ENCODE measurements at regions not wholly inside any gene's neighbourhood (a gene's known extent, or its start where the extent isn't known, plus 50 kb on each side); places are given as distances from the start of the nearest gene placed in this dataset.

GRCh38 chr1:61536174-61537108 is 188.5 kb downstream of the TM2D1 start:
- Histone ChIP-seq H3K4me2 (ENCODE audit: low read depth, low read length) (no peak overlapping the region), H4K91ac (ENCODE audit: insufficient read depth, low read depth, low read length) (no peak overlapping the region), H2BK120ac (ENCODE audit: low read depth, low read length) (no peak overlapping the region), H2AFZ (replicated peaks; ENCODE audit: low read length, poor library complexity) (no peak overlapping the region), H3K56ac (ENCODE audit: extremely low read depth, insufficient read depth, low read length) (no peak overlapping the region), H3K18ac (ENCODE audit: low read depth, low read length) (no peak overlapping the region), H3K79me1 (ENCODE audit: low read depth in 1 of 2, low read length in 2 of 2) (no peaks in the 10 kb centered on the region), H4K5ac (ENCODE audit: low read depth, low read length) (no peak overlapping the region), H3K27me3 (ENCODE audit: control insufficient read depth, insufficient read depth, low read length) (no peaks in the 10 kb centered on the region), H3K4me1 (ENCODE audit: control insufficient read depth, insufficient read depth, low read length) (no peaks in the 10 kb centered on the region), H2AK9ac (replicated peaks; ENCODE audit: low read depth, low read length, poor library complexity) (no peak overlapping the region), H3K9me3 (ENCODE audit: control insufficient read depth, insufficient read depth, low read length) (no peaks in the 10 kb centered on the region), H3K27ac (ENCODE audit: insufficient read depth, low read length) (no peak overlapping the region), H3K23ac (ENCODE audit: low read depth, low read length) (no peak overlapping the region), H4K20me1 (ENCODE audit: insufficient read depth, low read length) (no peaks in the 10 kb centered on the region), H2BK5ac (ENCODE audit: low read depth, low read length, poor library complexity, severe bottlenecking) (no peak overlapping the region), H2BK20ac (ENCODE audit: low read depth, low read length) (no peak overlapping the region), H4K8ac (ENCODE audit: low read depth in 2 of 2, low read length in 2 of 2) (no peak overlapping the region), H3K4me3 (ENCODE audit: insufficient read depth, low read depth, low read length) (no peak overlapping the region), H3K4ac (ENCODE audit: low read depth, low read length) (no peak overlapping the region), H3K36me3 (ENCODE audit: control insufficient read depth, insufficient read depth, low read length) (no peaks in the 10 kb centered on the region), H3K9ac (ENCODE audit: low read depth, low read length) (no peak overlapping the region), H3K14ac (replicated peaks; ENCODE audit: low read depth, low read length) (no peak overlapping the region), H2BK15ac (ENCODE audit: low read depth, low read length) (no peak overlapping the region), H3K9me1 (ENCODE audit: insufficient read depth, low read length) (no peaks in the 10 kb centered on the region), H2AK5ac (ENCODE audit: low read depth, low read length) (no peak overlapping the region)
- intact Hi-C loops (cut with micrococcal nuclease) (no loop called here), dilution Hi-C loops (cut with HindIII; ENCODE audit: low sequenced_read_pairs, unreplicated experiment) (no loop called here), in situ Hi-C loops (cut with MboI; ENCODE audit: low sequenced_read_pairs) (no loop called here)
- WGBS, 2 experiments (ENCODE audit: extremely low coverage in 2 of 2, insufficient read length in 1 of 2) = no CpG with 5 or more reads among the region's 3 CpGs
- ChIA-PET CTCF (no interaction called here), POLR2A (ENCODE audit: unreplicated experiment) (interaction anchor here (0.7 kb wide), 1 partner anchor 55 kb away, joined by 3 read pairs; no protein-coding TSS in a partner anchor)
- no TSS peak for BruUV-seq (replicated peaks)
- DNase-seq = no peak
- ATAC-seq (ENCODE audit: low read depth) = no peak
- TF ChIP-seq MAZ (IDR thresholded peaks at IDR 0.05; ENCODE audit: borderline replicate concordance, low read depth, low read length) (no peak), FOS (IDR thresholded peaks at IDR 0.05; ENCODE audit: low read depth, low read length) (no peak), SMC3 (IDR thresholded peaks at IDR 0.05; ENCODE audit: low read depth, low read length) (no peak)
- TF ChIP-seq, protein P1, sequence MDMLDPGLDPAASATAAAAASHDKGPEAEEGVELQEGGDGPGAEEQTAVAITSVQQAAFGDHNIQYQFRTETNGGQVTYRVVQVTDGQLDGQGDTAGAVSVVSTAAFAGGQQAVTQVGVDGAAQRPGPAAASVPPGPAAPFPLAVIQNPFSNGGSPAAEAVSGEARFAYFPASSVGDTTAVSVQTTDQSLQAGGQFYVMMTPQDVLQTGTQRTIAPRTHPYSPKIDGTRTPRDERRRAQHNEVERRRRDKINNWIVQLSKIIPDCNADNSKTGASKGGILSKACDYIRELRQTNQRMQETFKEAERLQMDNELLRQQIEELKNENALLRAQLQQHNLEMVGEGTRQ (IDR thresholded peaks at IDR 0.05; ENCODE audit: low read depth, low read length) = no peak
- TF ChIP-seq, protein P2, sequence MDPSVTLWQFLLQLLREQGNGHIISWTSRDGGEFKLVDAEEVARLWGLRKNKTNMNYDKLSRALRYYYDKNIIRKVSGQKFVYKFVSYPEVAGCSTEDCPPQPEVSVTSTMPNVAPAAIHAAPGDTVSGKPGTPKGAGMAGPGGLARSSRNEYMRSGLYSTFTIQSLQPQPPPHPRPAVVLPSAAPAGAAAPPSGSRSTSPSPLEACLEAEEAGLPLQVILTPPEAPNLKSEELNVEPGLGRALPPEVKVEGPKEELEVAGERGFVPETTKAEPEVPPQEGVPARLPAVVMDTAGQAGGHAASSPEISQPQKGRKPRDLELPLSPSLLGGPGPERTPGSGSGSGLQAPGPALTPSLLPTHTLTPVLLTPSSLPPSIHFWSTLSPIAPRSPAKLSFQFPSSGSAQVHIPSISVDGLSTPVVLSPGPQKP (IDR thresholded peaks at IDR 0.05; ENCODE audit: borderline replicate concordance, low read depth, low read length) = no peak
